ENCODE measurements at regions not wholly inside any gene's neighbourhood (a gene's known extent, or its start where the extent isn't known, plus 50 kb on each side); places are given as distances from the start of the nearest gene placed in this dataset.

- 37% methylated on average over 3 of the region's 3 CpGs for WGBS (ENCODE audit: low lambda C conversion rate)
- POLR2A ChIA-PET: no interaction called here
- ATAC-seq: no peak
- no peak overlapping the region for H2AFZ ChIP-seq (ENCODE audit: low read length)
- no peaks in the 10 kb centered on the region for H3K27me3 ChIP-seq (ENCODE audit: control insufficient read depth in 1 of 2, insufficient read depth in 2 of 2, low read length in 2 of 2)
- no peak overlapping the region for H3K4me2 ChIP-seq (ENCODE audit: low read depth, low read length)
- BruUV-seq (replicated peaks): no TSS peak
- H4K20me1 ChIP-seq (ENCODE audit: insufficient read depth, low read length): no peaks in the 10 kb centered on the region
- FAIRE-seq: no peak
- in situ Hi-C loops (cut with HindIII; ENCODE audit: extremely low pct_ligation_motif_present, low pct_unique_long_range_greater_than_20kb): no loop called here
- DNase-seq (ENCODE audit: low spot score): no peak
- no peak overlapping the region for H3K4me3 ChIP-seq (replicated peaks in 1 of 3; ENCODE audit: insufficient read depth in 1 of 3, low read depth in 2 of 3, low read length in 3 of 3)
- H3K4me1 ChIP-seq (ENCODE audit: insufficient read depth, low read length): no peaks in the 10 kb centered on the region
- no peaks in the 10 kb centered on the region for H3K9me3 ChIP-seq (ENCODE audit: low read length)
- intact Hi-C loops (cut with micrococcal nuclease; ENCODE audit: unreplicated experiment): no loop called here
- TF ChIP-seq SMAD1 (CRISPR knock-in tag; IDR thresholded peaks at IDR 0.05; ENCODE audit: borderline replicate concordance, low read depth) (no peak), RAD21 (CRISPR knock-in tag; IDR thresholded peaks at IDR 0.05) (no peak), ARNT (IDR thresholded peaks at IDR 0.05) (no peak), ARNTL (CRISPR knock-in tag; IDR thresholded peaks at IDR 0.05) (no peak), ZBTB44 (CRISPR knock-in tag; IDR thresholded peaks at IDR 0.05) (no peak), TMF1 (CRISPR knock-in tag; IDR thresholded peaks at IDR 0.05; ENCODE audit: low read depth) (no peak), SRF (IDR thresholded peaks at IDR 0.05; ENCODE audit: low read depth, low read length) (no peak), EZH2 (conservative IDR thresholded peaks at IDR 0.05; ENCODE audit: low read depth, low read length) (no peak), HCFC1 (IDR thresholded peaks at IDR 0.05; ENCODE audit: low read depth, low read length) (no peak), ZNF598 (CRISPR knock-in tag; IDR thresholded peaks at IDR 0.05; ENCODE audit: borderline replicate concordance) (no peak), SIN3B (IDR thresholded peaks at IDR 0.05; ENCODE audit: low read length) (no peak), KMT2A (CRISPR knock-in tag; IDR thresholded peaks at IDR 0.05) (no peak), ZNF235 (CRISPR knock-in tag; IDR thresholded peaks at IDR 0.05; ENCODE audit: borderline replicate concordance) (no peak), ZNF282 (IDR thresholded peaks at IDR 0.05; ENCODE audit: partially characterized antibody) (no peak), ZNF615 (CRISPR knock-in tag; IDR thresholded peaks at IDR 0.05; ENCODE audit: borderline replicate concordance) (no peak)
- no peak overlapping the region for H3K27ac ChIP-seq (ENCODE audit: extremely low read length, insufficient read depth, low read length)
- CTCF ChIA-PET (ENCODE audit: low intra/inter-chr PET ratio, low total read pairs): no interaction called here
- H3K36me3 ChIP-seq (replicated peaks in 1 of 2; ENCODE audit: control insufficient read depth in 1 of 2, insufficient read depth in 2 of 2, low read length in 2 of 2): no peaks in the 10 kb centered on the region
- no peak overlapping the region for H3K9ac ChIP-seq (ENCODE audit: insufficient read depth, low read depth, low read length)
- no peaks in the 10 kb centered on the region for H3K79me2 ChIP-seq (ENCODE audit: insufficient read depth, low read length)
Observed at GRCh38 chr12:88291498-88292131, 149.5 kb downstream of the TMTC3 start.
